Spleen (tissue), 7 donors: ENCODE measurements at regions not wholly inside any gene's neighbourhood (a gene's known extent, or its start where the extent isn't known, plus 50 kb on each side); places are given as distances from the start of the nearest gene placed in this dataset.

Source experiments
- CTCF ChIP-seq, 11 experiments: fragments of 200-600 bp in 7 of 11; fragments of 450-650 bp in 4 of 11; sonication (generic) in 4 of 11; IDR thresholded peaks in 8 of 11; conservative IDR thresholded peaks in 3 of 11; 1 replicate in 7 of 11; 2 replicates in 4 of 11; pipeline versions ENCODE4 v1.4.0 to v1.8.0; 2016 to 2021; ENCODE audit warnings: antibody characterized with exemption in 11 of 11, inconsistent platforms in 4 of 11, mild to moderate bottlenecking in 1 of 11
- POLR2AphosphoS5 ChIP-seq, 3 donors: sonication (generic); formaldehyde crosslinking; IDR thresholded peaks; one replicate each; pipeline ENCODE4 v1.5.1; 2017; ENCODE audit warnings: antibody characterized with exemption in 3 of 3
- donor health status: DM: no; HTN: no; CAD: no; lungs with moderate emphysema.
- donor health status: DM: no; HTN: no; CAD: no.
- donor health status: DM: no; HTN: no; CAD: no.

GRCh38 chr1:209430107-209430506 is 153.4 kb upstream of the CAMK1G start:
- TF ChIP-seq POLR2AphosphoS5 (IDR thresholded peaks at IDR 0.05) (no peak), CTCF (IDR thresholded peaks at IDR 0.05 in 8 of 11, conservative IDR thresholded peaks at IDR 0.05 in 3 of 11) (no peak)
